Endodermal cell (in vitro differentiated cells): ENCODE measurements at regions not wholly inside any gene's neighbourhood (a gene's known extent, or its start where the extent isn't known, plus 50 kb on each side); places are given as distances from the start of the nearest gene placed in this dataset.
A peak's percentile ranks its signal among the peaks of the same experiment; 100 is the strongest.

ENCODE experiments used
- DNase-seq: peaks from one replicate; pipeline ENCODE4 v3.0.0-alpha.2; 2017
- H3K27ac ChIP-seq: 2 replicates; pipeline ENCODE4 v1.5.1; 2013; ENCODE audit warnings: mild to moderate bottlenecking, low read depth, low read length, moderate library complexity
- H3K27me3 ChIP-seq: 2 replicates; pipeline ENCODE4 v1.6.1; 2013; ENCODE audit warnings: mild to moderate bottlenecking, low read length, moderate library complexity; ENCODE audit not compliant: insufficient read depth, control insufficient read depth, poor library complexity, severe bottlenecking
- H3K36me3 ChIP-seq: 2 replicates; pipeline ENCODE4 v1.7.0; 2013; ENCODE audit warnings: mild to moderate bottlenecking, low read length, moderate library complexity; ENCODE audit not compliant: control insufficient read depth, insufficient read depth
- H3K4me1 ChIP-seq: one replicate; pipeline ENCODE4 v1.7.0; 2013; ENCODE audit warnings: low read length; ENCODE audit not compliant: control insufficient read depth, insufficient read depth
- H3K4me3 ChIP-seq: 2 replicates; pipeline ENCODE4 v1.5.1; 2013; ENCODE audit warnings: mild to moderate bottlenecking, low read length, moderate library complexity
- H3K9ac ChIP-seq: 2 replicates; pipeline ENCODE4 v1.6.1; 2013; ENCODE audit warnings: mild to moderate bottlenecking, low read length, moderate library complexity; ENCODE audit not compliant: poor library complexity, severe bottlenecking; ENCODE audit errors: extremely low read depth
- H3K9me3 ChIP-seq: 2 replicates; pipeline ENCODE4 v1.6.1; 2013; ENCODE audit warnings: mild to moderate bottlenecking, low read length, moderate library complexity; ENCODE audit not compliant: control insufficient read depth
- H3K27ac Mint-ChIP-seq: 2 replicates; pipeline ENCODE4 v1.8.0; 2020; ENCODE audit warnings: mixed read lengths
- H3K27me3 Mint-ChIP-seq: 2 replicates; pipeline ENCODE4 v1.8.0; 2021; ENCODE audit warnings: mild to moderate bottlenecking, mixed read lengths; ENCODE audit not compliant: insufficient read depth
- H3K36me3 Mint-ChIP-seq: 2 replicates; pipeline ENCODE4 v1.8.0; 2020; ENCODE audit warnings: low read depth, mixed read lengths
- H3K4me1 Mint-ChIP-seq: 2 replicates; pipeline ENCODE4 v1.8.0; 2020; ENCODE audit warnings: mixed read lengths
- H3K4me3 Mint-ChIP-seq: 2 replicates; pipeline ENCODE4 v1.8.0; 2020; ENCODE audit warnings: mild to moderate bottlenecking, moderate library complexity, mixed read lengths
- H3K9me3 Mint-ChIP-seq: 2 replicates; pipeline ENCODE4 v1.8.0; 2020; ENCODE audit warnings: mild to moderate bottlenecking, mixed read lengths
- CTCF ChIP-seq: fragments of 200-600 bp; sonication (generic); conservative IDR thresholded peaks from 2 replicates; pipeline ENCODE4 v1.5.0; 2021; ENCODE audit warnings: antibody characterized with exemption, mild to moderate bottlenecking
- WGBS, 2 experiments: methylation state at CpG; one replicate each; pipeline versions ENCODE4 v1.1.5 to v1.1.7; 2013; ENCODE audit warnings: missing lambda C conversion rate in 2 of 2, mixed read lengths in 1 of 2; ENCODE audit not compliant: insufficient coverage in 1 of 2, insufficient read length in 1 of 2; 5-methylcytosine and 5-hydroxymethylcytosine counted together

- DNase-seq = no peak
- no peaks in the 10 kb centered on the region for H3K27me3 Mint-ChIP-seq
- H3K36me3 ChIP-seq = no peaks in the 10 kb centered on the region
- H3K4me1 ChIP-seq = no peaks in the 10 kb centered on the region
- no peak for TF ChIP-seq CTCF
- H3K36me3 Mint-ChIP-seq = no peaks in the 10 kb centered on the region
- H3K4me1 Mint-ChIP-seq = no peaks in the 10 kb centered on the region
- peaks cover 10% of the 10 kb centered on the region for H3K9me3 Mint-ChIP-seq
- no peak overlapping the region for H3K9ac ChIP-seq
- 92 to 100% methylated on average over 2 to 3 of the region's 3 CpGs for WGBS, 2 experiments
- H3K27ac ChIP-seq = no peak overlapping the region
- peaks cover 17% of the 10 kb centered on the region for H3K9me3 ChIP-seq
- no peak overlapping the region for H3K4me3 Mint-ChIP-seq
- peak overlapping the region; percentile 26 for H3K4me3 ChIP-seq
- no peaks in the 10 kb centered on the region for H3K27me3 ChIP-seq
- no peak overlapping the region for H3K27ac Mint-ChIP-seq
Observed at GRCh38 chr6:146948790-146949342, 255.4 kb upstream of the STXBP5 start.

- WGBS, 2 experiments = 91 to 100% methylated on average over 1 of the region's 1 CpG
- Histone ChIP-seq H3K4me1 (no peaks in the 10 kb centered on the region), H3K4me3 (no peak overlapping the region), H3K9me3 (peaks cover 17% of the 10 kb centered on the region), H3K9ac (no peak overlapping the region), H3K27ac (no peak overlapping the region), H3K27me3 (no peaks in the 10 kb centered on the region), H3K36me3 (no peaks in the 10 kb centered on the region)
- H3K36me3 Mint-ChIP-seq = no peaks in the 10 kb centered on the region
- no peak overlapping the region for H3K4me3 Mint-ChIP-seq
- peaks cover 10% of the 10 kb centered on the region for H3K9me3 Mint-ChIP-seq
- TF ChIP-seq CTCF = no peak
- H3K27ac Mint-ChIP-seq = no peak overlapping the region
- H3K4me1 Mint-ChIP-seq = no peaks in the 10 kb centered on the region
- no peak for DNase-seq
- no peaks in the 10 kb centered on the region for H3K27me3 Mint-ChIP-seq
Observed at GRCh38 chr6:146949425-146949824, 254.8 kb upstream of the STXBP5 start.

- WGBS, 2 experiments = 95% methylated on average over 5 to 7 of the region's 7 CpGs
- H3K36me3 Mint-ChIP-seq = no peaks in the 10 kb centered on the region
- H3K9ac ChIP-seq = no peak overlapping the region
- H3K9me3 Mint-ChIP-seq = peaks cover 10% of the 10 kb centered on the region
- no peak overlapping the region for H3K27ac Mint-ChIP-seq
- no peak overlapping the region for H3K27ac ChIP-seq
- no peak overlapping the region for H3K4me3 Mint-ChIP-seq
- H3K4me3 ChIP-seq = no peak overlapping the region
- H3K27me3 Mint-ChIP-seq = no peaks in the 10 kb centered on the region
- DNase-seq = no peak
- H3K9me3 ChIP-seq = peaks cover 17% of the 10 kb centered on the region
- H3K27me3 ChIP-seq = no peaks in the 10 kb centered on the region
- no peaks in the 10 kb centered on the region for H3K36me3 ChIP-seq
- H3K4me1 ChIP-seq = no peaks in the 10 kb centered on the region
- TF ChIP-seq CTCF = no peak
- H3K4me1 Mint-ChIP-seq = no peaks in the 10 kb centered on the region
Observed at GRCh38 chr6:146950351-146950835, 253.8 kb upstream of the STXBP5 start.
